IPS DF 6.9 (cell line): ENCODE measurements at regions not wholly inside any gene's neighbourhood (a gene's known extent, or its start where the extent isn't known, plus 50 kb on each side); places are given as distances from the start of the nearest gene placed in this dataset.

Experiments
- DNase-seq: peaks from one replicate; pipeline ENCODE4 v3.0.0-alpha.2; 2013; ENCODE audit warnings: low read depth, low spot score
- H3K27ac ChIP-seq: one replicate; pipeline ENCODE4 v1.5.1; 2013; ENCODE audit warnings: low read length, control low read depth
- H3K27me3 ChIP-seq: 2 replicates; pipeline ENCODE4 v1.6.1; 2013; ENCODE audit warnings: mild to moderate bottlenecking, low read length; ENCODE audit not compliant: control insufficient read depth, insufficient read depth
- H3K36me3 ChIP-seq: 2 replicates; pipeline ENCODE4 v1.6.1; 2013; ENCODE audit warnings: low read length; ENCODE audit not compliant: control insufficient read depth, insufficient read depth
- H3K4me1 ChIP-seq: 2 replicates; pipeline ENCODE4 v1.6.1; 2013; ENCODE audit warnings: low read length; ENCODE audit not compliant: control insufficient read depth, insufficient read depth
- H3K4me3 ChIP-seq: 2 replicates; pipeline ENCODE4 v1.5.1; 2013; ENCODE audit warnings: mild to moderate bottlenecking, low read length
- H3K9me3 ChIP-seq: 2 replicates; pipeline ENCODE4 v1.6.1; 2013; ENCODE audit warnings: low read length, inconsistent platforms; ENCODE audit not compliant: control insufficient read depth, insufficient read depth
- WGBS: extraction: QIAGEN DNeasy Blood & Tissue Kit; methylation state at CpG from one replicate; pipeline ENCODE4 v1.1.7; 2013; ENCODE audit warnings: mixed read lengths, missing lambda C conversion rate; ENCODE audit not compliant: insufficient read length, insufficient coverage; 5-methylcytosine and 5-hydroxymethylcytosine counted together

DNA sequence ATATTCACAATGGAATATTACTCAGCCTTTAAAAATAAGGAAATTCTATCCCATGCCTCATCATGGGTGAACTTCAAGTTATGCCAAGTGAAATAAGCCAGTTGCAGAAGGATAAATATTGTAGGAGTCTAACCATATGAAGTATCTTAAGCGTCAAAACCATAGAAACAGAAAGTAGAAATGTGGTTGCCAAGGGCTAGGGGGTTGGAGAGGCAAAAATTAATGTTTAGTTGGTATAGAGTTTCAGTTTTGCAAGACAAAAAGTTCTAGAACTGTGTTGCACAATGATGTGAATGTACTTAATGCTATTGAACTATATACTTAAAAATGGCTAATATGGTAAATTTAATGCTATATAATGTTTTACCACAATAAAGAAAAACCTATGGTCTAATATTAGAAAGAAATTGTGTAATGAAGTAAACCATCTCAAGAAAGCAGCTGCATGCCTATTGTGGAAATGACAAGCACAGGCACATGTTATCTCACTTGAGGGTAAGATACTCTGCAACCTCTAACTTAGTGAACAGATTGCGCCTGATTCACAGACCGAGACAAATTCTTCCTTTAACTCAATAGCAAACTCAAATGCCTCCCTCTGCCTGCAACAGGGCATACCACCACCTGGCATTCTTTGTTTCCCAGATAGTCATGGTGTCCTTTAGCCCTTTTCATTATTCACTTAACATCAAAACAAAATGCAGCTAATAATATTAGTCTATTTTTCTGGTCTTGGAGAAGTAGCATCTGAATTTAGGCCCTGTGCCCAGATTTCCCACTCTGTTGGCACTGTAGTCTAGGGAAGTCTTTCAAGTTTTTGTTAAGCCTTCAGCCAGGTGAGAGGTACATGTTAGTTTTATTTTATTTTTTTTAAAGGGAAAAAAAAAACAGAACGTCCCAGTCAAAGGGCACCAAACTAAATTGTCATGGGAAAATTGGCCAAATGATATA lies 80.2 kb upstream of the ACP3 start:
- WGBS, result no CpG with 5 or more reads among the region's 4 CpGs
- no peak for DNase-seq
- no peaks in the 10 kb centered on the region for H3K9me3 ChIP-seq
- H3K4me3 ChIP-seq, result no peak overlapping the region
- H3K36me3 ChIP-seq, result no peaks in the 10 kb centered on the region
- no peaks in the 10 kb centered on the region for H3K27me3 ChIP-seq
- H3K4me1 ChIP-seq, result no peaks in the 10 kb centered on the region
- H3K27ac ChIP-seq, result no peak overlapping the region

DNA sequence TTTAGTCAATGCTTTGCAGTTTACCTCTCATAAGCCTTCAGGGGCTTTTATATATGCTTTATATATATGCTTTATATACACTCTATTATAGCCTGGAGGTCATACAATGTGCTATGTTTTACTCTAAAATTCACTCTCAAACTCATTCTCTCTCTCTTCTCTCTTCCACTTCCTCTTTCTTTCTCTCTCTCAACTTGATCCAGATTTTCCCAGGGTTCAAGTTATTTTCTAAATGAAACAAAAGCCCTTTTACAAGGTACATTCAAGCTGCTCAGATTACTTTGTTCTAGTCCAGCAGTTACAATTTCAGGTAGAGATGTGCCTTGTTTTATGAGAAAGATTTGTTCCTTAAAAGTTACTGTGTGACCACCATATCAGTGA lies 79.6 kb upstream of the ACP3 start:
- Histone ChIP-seq H3K27me3 (no peaks in the 10 kb centered on the region), H3K9me3 (no peaks in the 10 kb centered on the region), H3K4me1 (no peaks in the 10 kb centered on the region), H3K27ac (no peak overlapping the region), H3K36me3 (no peaks in the 10 kb centered on the region), H3K4me3 (no peak overlapping the region)
- no peak for DNase-seq

DNA sequence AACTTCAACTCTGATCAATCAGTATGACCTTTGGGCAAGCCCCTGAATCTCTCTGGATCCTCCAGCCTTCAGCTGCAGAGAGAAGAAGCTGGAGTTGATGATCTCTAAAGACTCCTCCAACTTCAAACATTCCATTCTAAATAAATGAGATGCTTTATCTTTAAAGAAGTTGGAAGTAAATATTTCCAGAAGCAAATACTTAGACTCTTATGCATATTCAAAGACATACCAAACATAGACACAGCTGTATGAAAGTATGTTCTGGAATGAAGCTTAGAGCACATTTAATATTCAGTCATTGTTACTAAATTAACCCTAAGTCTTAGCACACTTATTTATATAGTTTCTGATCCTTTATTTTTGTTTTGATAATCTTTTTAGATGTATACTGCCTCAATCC lies 77.6 kb upstream of the ACP3 start:
- Histone ChIP-seq H3K36me3 (no peaks in the 10 kb centered on the region), H3K4me3 (no peak overlapping the region), H3K27ac (no peak overlapping the region), H3K27me3 (no peaks in the 10 kb centered on the region), H3K4me1 (no peaks in the 10 kb centered on the region), H3K9me3 (no peaks in the 10 kb centered on the region)
- DNase-seq, result no peak

DNA sequence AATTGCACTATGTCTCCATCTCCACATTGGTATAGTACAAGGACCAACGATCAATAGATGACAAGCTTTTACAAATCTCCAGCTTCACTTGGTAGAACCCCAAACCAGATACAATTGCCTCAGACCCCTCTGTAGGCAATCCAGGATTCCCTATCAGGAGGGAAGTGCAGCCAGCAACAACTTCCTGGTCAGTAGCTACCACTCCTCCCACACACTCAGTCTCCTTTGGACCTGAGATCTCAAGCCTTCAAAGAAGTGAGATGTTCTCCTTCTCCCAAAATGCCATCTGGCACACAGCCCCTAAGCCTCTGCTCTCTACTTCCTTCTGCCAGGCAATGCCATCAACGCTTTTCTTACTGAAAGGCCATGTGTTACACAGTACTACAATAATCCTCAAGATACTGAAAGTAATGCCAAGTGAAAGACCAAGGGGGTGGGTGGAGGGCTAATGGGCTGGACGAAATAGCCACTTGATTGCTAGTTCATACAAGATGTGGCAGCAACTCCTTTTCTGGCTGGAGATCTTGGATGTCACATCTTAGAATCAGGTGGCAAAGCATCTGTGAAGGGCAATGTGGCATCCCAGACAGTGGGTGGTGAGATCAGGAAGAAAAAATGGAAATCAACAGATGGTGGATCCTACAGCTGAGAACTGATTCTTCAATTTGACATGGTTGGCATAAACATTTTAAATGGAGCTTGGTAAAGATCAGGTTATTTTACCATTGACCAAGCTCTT lies 75.3 kb upstream of the ACP3 start:
- WGBS, result no CpG with 5 or more reads among the region's 3 CpGs
- Histone ChIP-seq H3K4me3 (no peak overlapping the region), H3K9me3 (no peaks in the 10 kb centered on the region), H3K36me3 (no peaks in the 10 kb centered on the region), H3K4me1 (no peaks in the 10 kb centered on the region), H3K27ac (no peak overlapping the region), H3K27me3 (no peaks in the 10 kb centered on the region)
- DNase-seq, result no peak

DNA sequence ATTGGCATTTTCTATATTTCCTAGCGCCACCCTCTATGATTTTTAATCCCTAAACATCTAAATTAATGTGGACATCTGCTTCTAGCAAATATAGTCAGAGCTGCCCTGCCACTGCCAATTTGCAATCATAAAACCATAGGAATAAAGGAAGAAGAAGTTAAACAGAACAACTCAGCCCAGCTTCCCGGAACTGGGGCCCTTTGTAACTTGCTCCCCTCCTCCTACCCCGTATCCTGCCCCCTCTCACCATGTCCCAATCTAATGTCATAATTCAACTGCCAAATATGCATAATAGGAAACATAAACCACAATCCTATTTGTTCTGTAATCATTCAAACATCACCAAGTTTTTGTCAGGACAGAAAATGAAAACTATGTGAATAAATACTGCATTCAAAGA lies 74.4 kb upstream of the ACP3 start:
- Histone ChIP-seq H3K9me3 (no peaks in the 10 kb centered on the region), H3K4me1 (no peaks in the 10 kb centered on the region), H3K36me3 (no peaks in the 10 kb centered on the region), H3K4me3 (no peak overlapping the region), H3K27me3 (no peaks in the 10 kb centered on the region), H3K27ac (no peak overlapping the region)
- no CpG with 5 or more reads among the region's 3 CpGs for WGBS
- no peak for DNase-seq

DNA sequence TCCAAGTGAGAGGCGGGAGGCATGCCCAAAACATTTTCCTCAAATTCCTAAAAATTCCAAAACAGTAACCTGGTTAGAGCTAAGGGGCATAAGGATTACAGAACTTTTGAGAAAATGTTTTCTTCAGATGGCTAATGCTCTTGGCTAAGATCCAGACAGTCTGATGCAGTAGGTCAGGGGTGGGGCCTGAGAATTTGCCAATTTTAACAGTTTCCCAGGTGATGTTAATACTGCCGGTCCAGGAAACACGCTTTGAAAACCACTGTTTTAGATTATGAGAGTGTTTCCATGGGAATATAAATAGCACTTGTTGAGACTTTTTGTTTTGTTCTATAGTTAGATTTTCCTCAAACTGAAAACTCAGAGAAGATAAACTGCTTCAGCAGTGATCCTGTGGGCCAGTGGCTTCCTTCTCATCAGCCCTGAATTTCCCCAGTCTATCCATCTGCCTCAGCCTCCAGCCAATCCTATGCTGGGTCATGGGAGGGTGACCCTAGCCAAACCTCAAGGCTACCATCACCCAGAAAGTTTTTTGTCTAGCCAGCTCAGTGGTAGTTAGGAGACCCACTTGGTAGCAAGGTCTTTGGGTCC lies 71.6 kb upstream of the ACP3 start:
- no peak overlapping the region for H3K27ac ChIP-seq
- no peak for DNase-seq
- no CpG with 5 or more reads among the region's 3 CpGs for WGBS

DNA sequence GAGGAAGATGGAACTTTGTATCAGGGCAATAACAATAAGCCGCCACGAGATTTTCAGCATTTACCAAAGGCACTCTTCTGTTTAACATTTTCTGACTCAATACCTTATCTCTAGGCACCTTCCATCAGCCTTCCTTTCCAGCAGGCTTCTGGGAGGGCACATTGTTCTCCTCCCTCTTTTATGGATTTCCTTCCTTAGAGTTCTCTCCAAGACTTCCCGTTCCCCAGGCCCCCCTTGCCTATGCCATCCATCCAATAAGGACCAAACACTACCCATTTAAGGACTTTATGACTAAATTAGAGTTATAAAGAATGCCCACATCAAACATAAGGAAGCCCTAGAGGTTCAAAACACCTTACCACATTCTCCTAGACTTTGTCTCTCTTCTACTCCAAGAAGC lies 71.0 kb upstream of the ACP3 start:
- no CpG with 5 or more reads among the region's 3 CpGs for WGBS
- Histone ChIP-seq H3K9me3 (no peaks in the 10 kb centered on the region), H3K36me3 (no peaks in the 10 kb centered on the region), H3K4me1 (no peaks in the 10 kb centered on the region), H3K4me3 (no peak overlapping the region), H3K27ac (no peak overlapping the region), H3K27me3 (no peaks in the 10 kb centered on the region)
- no peak for DNase-seq

More for the DNA sequence above, 71.6 kb upstream of the ACP3 start:
- Histone ChIP-seq H3K9me3 (no peaks in the 10 kb centered on the region), H3K36me3 (no peaks in the 10 kb centered on the region), H3K27me3 (no peaks in the 10 kb centered on the region), H3K4me3 (no peak overlapping the region), H3K4me1 (no peaks in the 10 kb centered on the region)

DNA sequence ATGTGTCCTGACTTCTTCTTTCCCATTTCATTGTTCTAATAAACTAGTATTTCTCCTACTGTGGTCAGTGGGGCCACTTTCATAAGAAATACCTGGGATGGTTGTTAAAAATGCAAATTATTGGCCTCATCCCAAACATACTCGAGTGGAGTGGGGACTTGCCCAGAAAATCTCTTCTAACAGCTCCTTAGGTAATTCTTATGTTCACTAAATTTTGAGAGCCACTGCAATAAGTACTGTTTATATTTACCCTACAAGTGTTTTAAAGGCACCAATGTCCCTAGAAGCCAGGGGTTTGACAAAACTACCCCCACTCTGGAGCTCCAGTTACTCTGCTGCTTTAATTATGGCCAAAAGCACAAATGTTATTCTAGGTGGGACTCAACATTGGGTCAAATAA lies 70.0 kb upstream of the ACP3 start:
- Histone ChIP-seq H3K4me3 (no peak overlapping the region), H3K36me3 (no peaks in the 10 kb centered on the region), H3K27me3 (no peaks in the 10 kb centered on the region), H3K4me1 (no peaks in the 10 kb centered on the region), H3K9me3 (no peaks in the 10 kb centered on the region), H3K27ac (no peak overlapping the region)
- no peak for DNase-seq
- WGBS, result no CpG with 5 or more reads among the region's 1 CpG

DNA sequence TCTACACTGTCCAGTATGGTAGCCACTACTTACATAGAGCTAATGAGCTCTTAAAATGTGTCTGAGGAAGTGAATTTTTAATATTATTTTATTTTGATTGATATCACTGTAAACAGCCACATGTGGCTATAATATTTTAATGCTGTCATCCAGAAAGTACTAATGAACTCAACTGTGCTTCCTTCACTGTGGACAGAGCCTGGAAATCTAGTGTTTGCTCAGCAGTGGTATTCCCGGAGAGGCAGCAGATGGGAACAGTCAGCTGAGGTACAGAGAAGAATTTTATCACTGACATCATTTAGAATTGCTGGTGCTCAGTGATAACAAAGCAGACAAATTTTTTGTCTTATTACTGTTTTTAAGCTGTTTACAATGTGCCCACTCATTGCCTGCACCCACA lies 68.7 kb upstream of the ACP3 start:
- no peak for DNase-seq
- H3K9me3 ChIP-seq, result no peaks in the 10 kb centered on the region
- no CpG with 5 or more reads among the region's 1 CpG for WGBS
- no peaks in the 10 kb centered on the region for H3K4me1 ChIP-seq
- no peak overlapping the region for H3K4me3 ChIP-seq
- H3K27me3 ChIP-seq, result no peaks in the 10 kb centered on the region
- H3K27ac ChIP-seq, result no peak overlapping the region
- no peaks in the 10 kb centered on the region for H3K36me3 ChIP-seq

DNA sequence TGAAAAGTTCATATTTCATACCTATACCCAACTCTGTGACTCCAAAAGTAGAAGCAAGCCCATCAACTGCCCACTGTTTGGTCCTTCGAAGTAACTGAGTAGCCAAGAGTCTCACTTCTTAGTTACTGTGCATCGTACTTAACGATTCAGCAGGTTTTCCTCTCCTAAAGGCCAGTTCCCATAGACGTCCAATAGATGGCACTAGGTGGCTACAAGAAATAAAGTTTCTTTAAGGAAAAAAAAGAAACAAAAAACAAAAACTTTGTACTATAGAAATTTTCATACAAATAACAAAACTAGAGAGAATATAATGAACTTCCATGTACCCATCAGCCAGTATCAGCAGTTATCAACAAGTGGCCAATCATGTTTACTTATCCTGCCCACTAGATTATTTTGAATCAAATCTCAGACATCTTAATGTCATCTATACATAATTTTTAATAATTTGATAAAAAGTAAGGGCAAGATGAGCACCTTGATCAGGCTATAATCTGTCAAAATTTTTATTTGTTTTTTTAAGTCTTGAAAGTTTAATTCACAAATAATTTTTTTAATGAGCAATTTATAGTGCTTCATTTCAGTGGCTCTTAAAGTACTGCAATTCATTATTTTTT lies 63.8 kb upstream of the ACP3 start:
- Histone ChIP-seq H3K36me3 (no peaks in the 10 kb centered on the region), H3K27ac (no peak overlapping the region), H3K9me3 (no peaks in the 10 kb centered on the region), H3K27me3 (no peaks in the 10 kb centered on the region), H3K4me1 (no peaks in the 10 kb centered on the region), H3K4me3 (no peak overlapping the region)
- no peak for DNase-seq
- WGBS, result no CpG with 5 or more reads among the region's 4 CpGs
